IMR-90 (cell line): ENCODE measurements at regions not wholly inside any gene's neighbourhood (a gene's known extent, or its start where the extent isn't known, plus 50 kb on each side); places are given as distances from the start of the nearest gene placed in this dataset.
A peak's percentile ranks its signal among the peaks of the same experiment; 100 is the strongest.

Experiments used
- ATAC-seq: fragments of 200-7000 bp; cut with Tn5 transposase; 2 replicates; pipeline ENCODE4 v1.9.1; 2020; ENCODE audit warnings: low read depth, mild to moderate bottlenecking, moderate library complexity
- BruUV-seq: library from RNA; stranded (reverse); fragments of 400-500 nt; replicated peaks from 2 replicates; lab custom pipeline; 2021; lab: Mats Ljungman, UMichigan
- CTCF ChIA-PET: fragments of 300-600 bp; formaldehyde crosslinking; extraction: SDS; loops from one replicate; lab custom pipeline; 2021; ENCODE audit warnings: antibody characterized with exemption; lab: Yijun Ruan, JAX
- POLR2A ChIA-PET: fragments of 300-600 bp; sonication (Branson Sonifier 250); formaldehyde crosslinking; loops from one replicate; lab custom pipeline; 2022; ENCODE audit warnings: antibody characterized with exemption; ENCODE audit not compliant: unreplicated experiment; lab: Charles Lee
- DNase-seq: peaks from one replicate; pipeline ENCODE4 v3.0.0; 2013
- H2AFZ ChIP-seq: replicated peaks from 2 replicates; pipeline ENCODE3; 2013; ENCODE audit warnings: low read length, mild to moderate bottlenecking; ENCODE audit not compliant: poor library complexity
- H2AK5ac ChIP-seq: 2 replicates; pipeline ENCODE4 v1.6.1; 2013; ENCODE audit warnings: low read depth, low read length, inconsistent platforms
- H2AK9ac ChIP-seq: replicated peaks from 2 replicates; pipeline ENCODE3; 2013; ENCODE audit warnings: mild to moderate bottlenecking, low read depth, low read length, moderate library complexity; ENCODE audit not compliant: poor library complexity
- H2BK120ac ChIP-seq: 2 replicates; pipeline ENCODE4 v1.6.1; 2013; ENCODE audit warnings: low read depth, low read length, inconsistent platforms
- H2BK15ac ChIP-seq: 3 replicates; pipeline ENCODE4 v1.6.1; 2013; ENCODE audit warnings: low read depth, low read length, inconsistent platforms
- H2BK20ac ChIP-seq: 2 replicates; pipeline ENCODE4 v1.6.1; 2013; ENCODE audit warnings: low read depth, mild to moderate bottlenecking, inconsistent platforms, low read length, moderate library complexity
- H2BK5ac ChIP-seq: 2 replicates; pipeline ENCODE4 v1.6.1; 2013; ENCODE audit warnings: mild to moderate bottlenecking, low read depth, low read length, inconsistent platforms; ENCODE audit not compliant: poor library complexity, severe bottlenecking
- H3K14ac ChIP-seq: replicated peaks from 2 replicates; pipeline ENCODE4 v1.6.1; 2013; ENCODE audit warnings: low read depth, low read length, inconsistent platforms
- H3K18ac ChIP-seq: 2 replicates; pipeline ENCODE4 v1.6.1; 2013; ENCODE audit warnings: low read depth, low read length, control low read depth
- H3K23ac ChIP-seq: 2 replicates; pipeline ENCODE4 v1.6.1; 2013; ENCODE audit warnings: low read depth, low read length, inconsistent platforms
- H3K27ac ChIP-seq: 2 replicates; pipeline ENCODE4 v1.5.1; 2013; ENCODE audit warnings: mild to moderate bottlenecking, control low read depth, low read length; ENCODE audit not compliant: insufficient read depth
- H3K27me3 ChIP-seq: 2 replicates; pipeline ENCODE4 v1.6.1; 2013; ENCODE audit warnings: low read length; ENCODE audit not compliant: control insufficient read depth, insufficient read depth
- H3K36me3 ChIP-seq: 2 replicates; pipeline ENCODE4 v1.6.1; 2013; ENCODE audit warnings: low read length, mixed read lengths; ENCODE audit not compliant: control insufficient read depth, insufficient read depth
- H3K4ac ChIP-seq: 2 replicates; pipeline ENCODE4 v1.6.1; 2013; ENCODE audit warnings: low read depth, low read length, inconsistent platforms
- H3K4me1 ChIP-seq: 2 replicates; pipeline ENCODE4 v1.6.1; 2013; ENCODE audit warnings: low read length, mixed read lengths; ENCODE audit not compliant: control insufficient read depth, insufficient read depth
- H3K4me2 ChIP-seq: 2 replicates; pipeline ENCODE4 v1.6.1; 2013; ENCODE audit warnings: low read depth, mild to moderate bottlenecking, control low read depth, low read length, moderate library complexity
- H3K4me3 ChIP-seq: 2 replicates; pipeline ENCODE4 v1.5.1; 2013; ENCODE audit warnings: low read depth, mild to moderate bottlenecking, control low read depth, low read length, moderate library complexity; ENCODE audit not compliant: insufficient read depth
- H3K56ac ChIP-seq: 2 replicates; pipeline ENCODE4 v1.6.1; 2013; ENCODE audit warnings: low read length, inconsistent platforms; ENCODE audit not compliant: insufficient read depth; ENCODE audit errors: extremely low read depth
- H3K79me1 ChIP-seq, 2 experiments: 2 replicates each; pipeline ENCODE4 v1.6.1; 2013; ENCODE audit warnings: low read length in 2 of 2, inconsistent platforms in 1 of 2, low read depth in 1 of 2
- H3K9ac ChIP-seq: 2 replicates; pipeline ENCODE4 v1.6.1; 2013; ENCODE audit warnings: low read depth, low read length, control low read depth
- H3K9me1 ChIP-seq: 2 replicates; pipeline ENCODE4 v1.6.1; 2013; ENCODE audit warnings: low read length, inconsistent platforms; ENCODE audit not compliant: insufficient read depth
- H3K9me3 ChIP-seq: 2 replicates; pipeline ENCODE4 v1.6.1; 2013; ENCODE audit warnings: low read length; ENCODE audit not compliant: control insufficient read depth, insufficient read depth
- H4K20me1 ChIP-seq: 2 replicates; pipeline ENCODE4 v1.6.1; 2013; ENCODE audit warnings: low read length, inconsistent platforms; ENCODE audit not compliant: insufficient read depth
- H4K5ac ChIP-seq: 2 replicates; pipeline ENCODE4 v1.6.1; 2013; ENCODE audit warnings: mild to moderate bottlenecking, low read depth, low read length, control low read depth
- H4K8ac ChIP-seq, 2 experiments: 2 replicates each; pipeline ENCODE4 v1.6.1; 2013; ENCODE audit warnings: low read depth in 2 of 2, low read length in 2 of 2, control low read depth in 1 of 2, inconsistent platforms in 1 of 2
- H4K91ac ChIP-seq: 2 replicates; pipeline ENCODE4 v1.6.1; 2013; ENCODE audit warnings: low read depth, low read length, inconsistent platforms; ENCODE audit not compliant: insufficient read depth
- BHLHE40 ChIP-seq: fragments of 150-350 bp; IDR thresholded peaks from 2 replicates; pipeline ENCODE4 v1.6.1; 2016; ENCODE audit warnings: mild to moderate bottlenecking, low read depth, low read length
- CHD1 ChIP-seq: IDR thresholded peaks from 2 replicates; pipeline ENCODE4 v1.6.1; 2012; ENCODE audit warnings: low read depth, low read length, improper control_type of control experiment
- ELK1 ChIP-seq: fragments of 150-350 bp; IDR thresholded peaks from 2 replicates; pipeline ENCODE4 v1.6.1; 2016; ENCODE audit warnings: low read depth, mild to moderate bottlenecking, low read length, moderate library complexity, borderline replicate concordance
- FOS ChIP-seq: fragments of 150-350 bp; IDR thresholded peaks from 2 replicates; pipeline ENCODE4 v1.6.1; 2016; ENCODE audit warnings: low read depth, low read length
- MAFK ChIP-seq: IDR thresholded peaks from 2 replicates; pipeline ENCODE4 v1.6.1; 2012; ENCODE audit warnings: low read depth, low read length, improper control_type of control experiment
- MAZ ChIP-seq: IDR thresholded peaks from 2 replicates; pipeline ENCODE4 v1.6.1; 2012; ENCODE audit warnings: low read depth, mild to moderate bottlenecking, low read length, improper control_type of control experiment, moderate library complexity, borderline replicate concordance
- MXI1 ChIP-seq: IDR thresholded peaks from 2 replicates; pipeline ENCODE4 v1.6.1; 2012; ENCODE audit warnings: low read depth, mild to moderate bottlenecking, low read length, moderate library complexity, borderline replicate concordance
- NFE2L2 ChIP-seq: fragments of 150-350 bp; IDR thresholded peaks from 2 replicates; pipeline ENCODE4 v1.6.1; 2016; ENCODE audit warnings: low read depth, mild to moderate bottlenecking, low read length
- POLR2A ChIP-seq: IDR thresholded peaks from 2 replicates; pipeline ENCODE4 v1.6.1; 2012; ENCODE audit warnings: mild to moderate bottlenecking, low read depth, low read length
- RAD21 ChIP-seq: IDR thresholded peaks from 2 replicates; pipeline ENCODE4 v1.6.1; 2012; ENCODE audit warnings: low read length, improper control_type of control experiment
- RCOR1 ChIP-seq: IDR thresholded peaks from 2 replicates; pipeline ENCODE4 v1.6.1; 2012; ENCODE audit warnings: mild to moderate bottlenecking, low read length, improper control_type of control experiment; ENCODE audit not compliant: insufficient replicate concordance
- RFX5 ChIP-seq: IDR thresholded peaks from 2 replicates; pipeline ENCODE4 v1.8.0; 2012; ENCODE audit warnings: low read depth, mild to moderate bottlenecking, low read length, moderate library complexity
- SMC3 ChIP-seq: fragments of 150-350 bp; IDR thresholded peaks from 2 replicates; pipeline ENCODE4 v1.6.1; 2016; ENCODE audit warnings: low read depth, mild to moderate bottlenecking, antibody characterized with exemption, low read length, moderate library complexity
- WGBS, 2 experiments: methylation state at CpG; one replicate each; pipeline versions ENCODE4 v1.1.5 to v1.1.7; 2013; ENCODE audit warnings: missing lambda C conversion rate in 2 of 2; ENCODE audit not compliant: insufficient read length in 1 of 2; ENCODE audit errors: extremely low coverage in 2 of 2; 5-methylcytosine and 5-hydroxymethylcytosine counted together
- dilution Hi-C: fragments of 300-500 bp; cut with HindIII; formaldehyde crosslinking; loops from one replicate; pipeline ENCODE4 v1.14.3; 2018; ENCODE audit warnings: low sequenced_read_pairs; ENCODE audit not compliant: unreplicated experiment
- in situ Hi-C: fragments of 300-500 bp; cut with MboI; formaldehyde crosslinking; loops from 3 replicates; pipeline ENCODE4 v1.14.3; 2019; ENCODE audit warnings: low sequenced_read_pairs, inconsistent platforms, mixed read lengths
- intact Hi-C: fragments of 100-400 bp; cut with micrococcal nuclease; formaldehyde crosslinking; loops from 2 replicates; pipeline ENCODE4 v1.10.0; 2022
- TF ChIP-seq, protein P1 (sequence below): fragments of 150-350 bp; IDR thresholded peaks from 2 replicates; pipeline ENCODE4 v1.6.1; 2017; ENCODE audit warnings: mild to moderate bottlenecking, antibody characterized with exemption, low read length, low read depth

GRCh38 chr5:143644727-143645126, 167.2 kb upstream of the HMHB1 start:
- Histone ChIP-seq H3K27me3 (no peaks in the 10 kb centered on the region), H2BK15ac (no peak overlapping the region), H3K23ac (no peak overlapping the region), H3K4ac (no peak overlapping the region), H2AK5ac (no peak overlapping the region), H3K18ac (no peak overlapping the region), H3K4me3 (no peak overlapping the region), H3K9me3 (no peaks in the 10 kb centered on the region), H3K9me1 (peaks cover 15% of the 10 kb centered on the region), H2AFZ (no peak overlapping the region), H3K27ac (no peak overlapping the region), H4K20me1 (no peaks in the 10 kb centered on the region), H3K4me2 (no peak overlapping the region), H4K5ac (no peak overlapping the region), H2BK5ac (no peak overlapping the region), H4K8ac (no peak overlapping the region), H3K79me1 (no peaks in the 10 kb centered on the region), H2BK120ac (no peak overlapping the region), H3K14ac (no peak overlapping the region; the same call in 1 of the 2 replicates), H3K4me1 (peaks cover 18% of the 10 kb centered on the region), H3K36me3 (no peaks in the 10 kb centered on the region), H3K9ac (no peak overlapping the region), H3K56ac (no peak overlapping the region), H2AK9ac (no peak overlapping the region), H4K91ac (no peak overlapping the region), H2BK20ac (0 out of 2 replicates have a peak overlapping the region, but pooled peaks have one; percentile 14)
- TF ChIP-seq RFX5 (no peak), RAD21 (no peak), MXI1 (no peak), POLR2A (no peak), BHLHE40 (no peak), RCOR1 (no peak), MAZ (no peak), ELK1 (no peak), FOS (no peak), MAFK (no peak), NFE2L2 (no peak), SMC3 (no peak), CHD1 (no peak)
- TF ChIP-seq, protein P1, sequence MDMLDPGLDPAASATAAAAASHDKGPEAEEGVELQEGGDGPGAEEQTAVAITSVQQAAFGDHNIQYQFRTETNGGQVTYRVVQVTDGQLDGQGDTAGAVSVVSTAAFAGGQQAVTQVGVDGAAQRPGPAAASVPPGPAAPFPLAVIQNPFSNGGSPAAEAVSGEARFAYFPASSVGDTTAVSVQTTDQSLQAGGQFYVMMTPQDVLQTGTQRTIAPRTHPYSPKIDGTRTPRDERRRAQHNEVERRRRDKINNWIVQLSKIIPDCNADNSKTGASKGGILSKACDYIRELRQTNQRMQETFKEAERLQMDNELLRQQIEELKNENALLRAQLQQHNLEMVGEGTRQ = no peak
- no CpG with 5 or more reads among the region's 3 CpGs for WGBS, 2 experiments
- ATAC-seq (no peak), DNase-seq (no peak)
- no TSS peak for BruUV-seq
- dilution Hi-C loops = no loop called here
- intact Hi-C loops = no loop called here
- CTCF ChIA-PET = no interaction called here
- in situ Hi-C loops = no loop called here
- POLR2A ChIA-PET = no interaction called here
